ENCODE measurements at regions not wholly inside any gene's neighbourhood (a gene's known extent, or its start where the extent isn't known, plus 50 kb on each side); places are given as distances from the start of the nearest gene placed in this dataset.

- no peak for DNase-seq
These were observed 77.0 kb upstream of the SPATA12 start for GRCh38 chr3:56983427-56983826.

- no peak for DNase-seq
These were observed 78.8 kb upstream of the SPATA12 start for GRCh38 chr3:56981445-56982230.

DNA sequence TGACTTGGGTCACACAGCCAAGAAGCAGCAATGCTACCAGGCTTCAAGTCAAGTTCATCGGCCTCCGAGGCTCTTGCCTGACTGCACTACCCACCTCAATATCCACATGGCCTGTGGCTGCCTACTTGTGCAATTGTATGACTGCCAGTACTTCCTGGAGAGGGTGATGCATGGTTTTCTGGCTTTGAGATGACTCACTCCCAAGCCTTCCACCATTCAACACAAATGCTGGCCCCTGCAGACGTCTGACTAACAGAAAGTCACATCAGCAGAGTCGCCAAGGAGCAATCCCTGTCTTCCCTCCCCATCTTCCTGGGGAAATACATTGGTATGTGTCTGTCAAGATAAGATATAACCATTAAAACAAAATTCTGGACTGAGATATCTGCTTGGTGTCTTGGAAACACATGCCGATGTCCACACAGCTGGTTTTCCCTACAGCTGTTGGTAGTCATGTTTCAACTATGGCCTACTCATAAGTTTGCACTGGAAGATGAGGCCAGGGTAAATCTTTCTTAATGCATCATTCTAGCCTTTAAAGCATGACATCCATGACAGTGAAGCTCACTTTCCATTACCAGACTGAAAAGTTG lies 79.6 kb upstream of the SPATA12 start:
- DNase-seq, result no peak

DNA sequence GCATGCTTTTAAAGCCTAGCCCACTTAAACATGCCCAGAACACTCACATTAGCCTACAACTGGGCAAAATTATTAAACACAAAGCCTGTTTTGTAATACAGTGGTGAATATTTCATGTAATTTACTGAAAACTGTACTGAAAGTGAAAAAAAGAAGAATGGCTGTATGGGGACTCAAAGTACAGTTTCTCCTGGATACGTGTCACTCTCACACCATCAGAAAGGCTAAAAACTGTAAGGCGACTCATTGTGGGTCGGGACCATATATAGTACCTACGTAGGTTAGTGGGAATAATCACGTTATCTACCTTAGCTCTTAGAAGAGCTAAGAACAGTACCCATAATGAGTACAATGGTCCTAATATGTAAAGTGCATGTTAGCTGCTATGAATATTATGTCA lies 80.2 kb upstream of the SPATA12 start:
- no peak for DNase-seq

DNA sequence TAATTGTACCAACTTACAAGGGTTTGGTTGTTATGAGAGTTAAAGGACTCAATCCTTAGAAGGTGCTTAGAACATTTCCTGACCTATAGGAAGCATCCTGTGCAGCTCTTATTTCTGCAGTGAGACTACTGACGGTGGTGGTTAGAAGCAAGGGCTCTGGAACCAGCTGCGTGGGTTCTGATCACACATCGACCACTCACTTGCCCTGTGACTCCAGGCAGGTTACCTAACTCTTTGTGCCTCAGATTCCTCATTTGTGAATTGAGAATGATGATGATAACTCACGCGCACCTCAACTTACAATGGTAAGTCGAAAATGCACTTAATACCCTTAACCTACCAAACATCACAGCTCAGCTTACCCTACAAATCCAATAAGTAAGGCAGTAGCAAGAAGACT lies 80.7 kb upstream of the SPATA12 start:
- no peak for DNase-seq

- DNase-seq, result no peak
These were observed 82.9 kb upstream of the SPATA12 start for GRCh38 chr3:56977561-56977889.

- DNase-seq, result no peak
These were observed 83.6 kb upstream of the SPATA12 start for GRCh38 chr3:56976651-56977560.

GRCh38 chr3:56975567-56975966 lies 84.9 kb upstream of the SPATA12 start:
- no peak for DNase-seq

- DNase-seq, result no peak
These were observed 86.1 kb upstream of the SPATA12 start for GRCh38 chr3:56974247-56974930.

GRCh38 chr3:56971816-56972215 lies 88.6 kb upstream of the SPATA12 start:
- DNase-seq, result no peak

- DNase-seq, result no peak
These were observed 89.2 kb upstream of the SPATA12 start for GRCh38 chr3:56971261-56971660.

GRCh38 chr3:56970461-56970879 lies 90.0 kb upstream of the SPATA12 start:
- DNase-seq, result no peak

GRCh38 chr3:56969851-56970250 lies 90.6 kb upstream of the SPATA12 start:
- no peak for DNase-seq

DNA sequence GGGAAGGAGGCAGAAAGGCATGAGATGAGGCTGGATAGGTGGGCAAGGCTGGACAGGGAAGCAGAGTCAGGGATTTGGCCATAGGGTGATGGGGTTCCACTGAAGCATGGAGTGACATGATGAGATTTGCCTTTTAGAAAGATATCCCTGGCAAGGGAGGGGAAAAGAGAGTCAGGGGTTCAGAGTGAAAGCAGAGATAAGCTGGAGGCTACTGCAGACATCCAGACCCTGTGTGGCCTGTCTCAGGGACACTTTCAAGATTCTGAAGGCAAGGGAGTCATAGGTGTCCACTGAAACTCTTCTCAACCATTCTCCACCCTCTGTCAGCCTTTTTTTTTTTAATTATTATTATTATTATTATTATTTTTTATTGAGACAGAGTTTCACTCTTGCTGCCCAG lies 94.0 kb upstream of the SPATA12 start:
- DNase-seq, result no peak

DNA sequence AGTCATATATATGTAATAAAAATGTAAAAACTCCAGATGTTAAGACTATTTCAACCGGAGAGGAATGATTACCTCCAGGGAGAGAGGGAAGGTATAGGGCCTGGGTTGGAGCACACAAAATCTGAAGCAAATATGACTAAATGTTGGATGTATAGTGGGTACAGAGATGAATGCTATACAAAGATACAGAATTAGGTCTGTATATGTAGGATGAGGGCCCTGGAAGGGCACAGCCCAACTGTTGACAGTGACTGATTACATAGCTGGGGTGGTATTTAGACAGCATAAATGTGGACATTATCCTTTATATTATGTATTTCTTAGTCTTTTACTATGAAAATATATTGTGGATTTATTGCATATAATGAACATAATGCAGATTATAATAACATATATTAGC lies 94.4 kb upstream of the SPATA12 start:
- no peak for DNase-seq

GRCh38 chr3:56962922-56963321 lies 97.5 kb upstream of the SPATA12 start:
- no peak for DNase-seq

DNA sequence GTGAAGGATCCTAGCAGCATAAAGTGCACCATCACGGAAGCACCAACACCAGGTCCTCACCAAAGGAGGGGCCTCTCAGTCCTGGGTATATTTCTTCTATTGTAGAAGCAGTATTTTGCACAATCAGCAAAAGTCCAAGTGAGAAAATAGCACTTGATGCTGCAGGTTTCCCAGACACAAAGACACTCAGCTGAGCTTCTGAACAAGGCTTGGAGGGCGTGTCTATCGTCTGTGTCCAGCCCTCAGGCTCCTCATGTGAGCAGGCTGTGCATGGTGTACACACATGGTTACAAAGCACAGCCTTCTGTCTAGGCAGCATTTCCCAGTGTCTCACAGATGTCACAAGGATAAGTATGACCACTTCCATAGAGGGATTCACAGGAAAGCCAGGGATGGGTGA lies 98.3 kb upstream of the SPATA12 start:
- peak; percentile 41 for DNase-seq

GRCh38 chr3:56960234-56960917 lies 100.1 kb upstream of the SPATA12 start:
- DNase-seq, result no peak

GRCh38 chr3:56958879-56959278 lies 101.6 kb upstream of the SPATA12 start:
- DNase-seq, result no peak

DNA sequence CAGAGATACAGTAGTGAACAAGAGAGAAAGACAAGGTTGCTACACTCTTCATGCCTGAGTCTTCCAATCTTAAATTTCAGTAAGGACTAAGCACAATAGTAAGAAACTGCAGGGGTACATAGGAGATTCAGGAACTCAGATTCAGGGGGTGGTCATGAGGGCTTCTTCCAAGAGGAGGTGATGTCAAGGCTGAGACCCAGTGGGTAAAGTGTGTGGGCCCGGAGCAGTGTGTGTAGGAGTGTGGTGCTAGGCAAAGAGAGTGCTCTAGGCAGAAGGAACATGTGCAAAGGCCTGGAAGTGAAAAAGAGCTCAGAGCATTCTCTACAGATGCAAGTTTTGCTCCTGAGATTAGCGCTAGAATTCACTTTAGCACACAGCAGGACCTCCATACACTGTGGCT lies 102.9 kb upstream of the SPATA12 start:
- DNase-seq, result no peak

DNA sequence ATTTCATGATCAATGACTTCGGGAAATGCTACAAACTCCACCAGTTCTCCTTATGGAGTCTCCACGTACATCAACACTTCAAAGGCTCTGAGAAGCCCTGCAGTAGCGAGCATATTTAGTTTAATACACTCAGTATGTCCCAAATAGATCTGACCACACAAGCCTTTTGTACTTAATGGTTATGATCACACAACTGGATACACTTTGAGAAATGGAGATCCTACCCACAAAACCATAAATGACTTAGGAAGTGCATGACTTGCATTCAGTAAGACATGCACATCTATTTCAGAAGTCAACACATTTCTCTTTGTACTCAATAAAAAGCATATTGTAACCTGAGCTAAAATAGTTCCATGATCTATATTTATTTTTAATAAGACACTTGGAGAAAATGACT lies 103.6 kb upstream of the SPATA12 start:
- DNase-seq, result no peak

- DNase-seq, result no peak
These were observed 104.9 kb upstream of the SPATA12 start for GRCh38 chr3:56955492-56956111.
